ENCODE measurements at regions not wholly inside any gene's neighbourhood (a gene's known extent, or its start where the extent isn't known, plus 50 kb on each side); places are given as distances from the start of the nearest gene placed in this dataset.
A peak's percentile ranks its signal among the peaks of the same experiment; 100 is the strongest.
"Not testable (repeated sequence)": the region's sequence is repeated elsewhere in the genome, so short reads cannot be mapped to it uniquely, and the experiment has no call there.

- no peak overlapping the region for H3K27ac ChIP-seq (ENCODE audit: low read depth in 1 of 2, low read length in 1 of 2)
- peaks cover 0 to 3% (median 3%) of the 10 kb centered on the region in 3 donors for H3K27me3 ChIP-seq (ENCODE audit: control insufficient read depth in 3 of 3, insufficient read depth in 3 of 3, low read length in 2 of 3)
- no peak for TF ChIP-seq CTCF (IDR thresholded peaks at IDR 0.05; ENCODE audit: control extremely low read depth, extremely low read depth)
- H3K4me3 ChIP-seq = no peak overlapping the region
- H3K9me3 ChIP-seq (ENCODE audit: control insufficient read depth in 4 of 4, insufficient read depth in 3 of 4, low read length in 3 of 4) = peaks cover 0 to 6% (median 0%) of the 10 kb centered on the region in 4 donors
- DNase-seq (no peak), ATAC-seq (ENCODE audit: insufficient read depth, low FRiP score) (no peak)
- H3K36me3 ChIP-seq (ENCODE audit: control insufficient read depth in 4 of 4, insufficient read depth in 4 of 4, low read length in 4 of 4) = no peaks in the 10 kb centered on the region
- H3K4me1 ChIP-seq (ENCODE audit: control insufficient read depth in 5 of 5, insufficient read depth in 5 of 5, low read length in 5 of 5) = peaks cover 0 to 8% (median 2%) of the 10 kb centered on the region in 5 donors
- WGBS, 2 donors = 58 to 61% methylated on average over 6 of the region's 6 CpGs
- H3K9ac ChIP-seq (ENCODE audit: insufficient read depth in 1 of 2, low read length in 2 of 2) = no peak overlapping the region
Measured at GRCh38 chr20:1841554-1842140, 53.6 kb upstream of the SIRPA start.

GRCh38 chr20:1840817-1841553, 54.2 kb upstream of the SIRPA start:
- no peak for TF ChIP-seq CTCF (IDR thresholded peaks at IDR 0.05; ENCODE audit: control extremely low read depth, extremely low read depth)
- Histone ChIP-seq H3K27me3 (ENCODE audit: control insufficient read depth in 3 of 3, insufficient read depth in 3 of 3, low read length in 2 of 3) (peaks cover 0 to 3% (median 3%) of the 10 kb centered on the region in 3 donors), H3K27ac (ENCODE audit: low read depth in 1 of 2, low read length in 1 of 2) (no peak overlapping the region), H3K4me3 (no peak overlapping the region), H3K9me3 (ENCODE audit: control insufficient read depth in 4 of 4, insufficient read depth in 3 of 4, low read length in 3 of 4) (peaks cover 0 to 6% (median 0%) of the 10 kb centered on the region in 4 donors), H3K9ac (ENCODE audit: insufficient read depth in 1 of 2, low read length in 2 of 2) (no peak overlapping the region), H3K36me3 (ENCODE audit: control insufficient read depth in 4 of 4, insufficient read depth in 4 of 4, low read length in 4 of 4) (no peaks in the 10 kb centered on the region), H3K4me1 (ENCODE audit: control insufficient read depth in 5 of 5, insufficient read depth in 5 of 5, low read length in 5 of 5) (peaks cover 0 to 8% (median 2%) of the 10 kb centered on the region in 5 donors)
- WGBS, 2 donors = 63 to 71% methylated on average over 7 of the region's 7 CpGs
- no peak for DNase-seq
- no peak for ATAC-seq (ENCODE audit: insufficient read depth, low FRiP score)

- not testable (repeated sequence) for H3K4me1 ChIP-seq (ENCODE audit: control insufficient read depth in 5 of 5, insufficient read depth in 5 of 5, low read length in 5 of 5); H3K36me3 ChIP-seq (ENCODE audit: control insufficient read depth in 4 of 4, insufficient read depth in 4 of 4, low read length in 4 of 4); ATAC-seq (ENCODE audit: insufficient read depth, low FRiP score); H3K27me3 ChIP-seq (ENCODE audit: control insufficient read depth in 3 of 3, insufficient read depth in 3 of 3, low read length in 2 of 3); H3K4me3 ChIP-seq; DNase-seq; H3K9me3 ChIP-seq (ENCODE audit: control insufficient read depth in 4 of 4, insufficient read depth in 3 of 4, low read length in 3 of 4); H3K9ac ChIP-seq (ENCODE audit: insufficient read depth in 1 of 2, low read length in 2 of 2)
- peak overlapping the region in 1 of 2 donors; percentile 51 for H3K27ac ChIP-seq (ENCODE audit: low read depth in 1 of 2, low read length in 1 of 2)
- 45 to 57% methylated on average over 18 to 19 of the region's 23 CpGs for WGBS, 2 donors
Measured at GRCh38 chr20:1839376-1840317, 55.6 kb upstream of the SIRPA start.
